ENCODE measurements at regions not wholly inside any gene's neighbourhood (a gene's known extent, or its start where the extent isn't known, plus 50 kb on each side); places are given as distances from the start of the nearest gene placed in this dataset.

DNA sequence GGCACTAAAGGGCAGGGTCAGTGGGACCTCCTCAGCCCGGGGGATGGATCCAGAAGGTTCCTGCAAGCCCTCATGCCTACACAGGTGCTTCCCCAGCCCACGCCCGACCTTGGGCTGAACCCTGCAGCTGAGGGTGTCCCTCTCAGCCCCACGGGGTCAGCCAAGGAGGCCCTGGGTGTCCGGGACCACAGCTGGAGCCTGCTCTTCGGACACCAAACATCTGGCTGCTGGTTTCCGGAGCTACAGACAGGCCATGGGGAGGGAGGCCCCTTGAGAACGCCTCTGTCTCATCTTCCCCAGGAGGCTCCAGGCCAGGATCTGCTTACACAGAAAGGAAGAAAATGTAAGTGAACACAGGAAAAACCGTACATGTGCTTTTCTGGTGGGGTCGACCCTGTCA is 355.7 kb downstream of the MN1 start:
- no peak overlapping the region for H3K4me3 ChIP-seq
- DNase-seq: peak in 2 of 3 donors; percentile 30 to 61
- no peaks in the 10 kb centered on the region for H3K36me3 ChIP-seq (ENCODE audit: low read depth)
- no peaks in the 10 kb centered on the region for H3K4me1 ChIP-seq (ENCODE audit: low read depth)
- intact Hi-C loops (cut with DNase I, micrococcal nuclease): no loop called here
- peak; percentile 31 for ATAC-seq
- no peaks in the 10 kb centered on the region for H3K9me3 ChIP-seq
- TF ChIP-seq, protein P1, sequence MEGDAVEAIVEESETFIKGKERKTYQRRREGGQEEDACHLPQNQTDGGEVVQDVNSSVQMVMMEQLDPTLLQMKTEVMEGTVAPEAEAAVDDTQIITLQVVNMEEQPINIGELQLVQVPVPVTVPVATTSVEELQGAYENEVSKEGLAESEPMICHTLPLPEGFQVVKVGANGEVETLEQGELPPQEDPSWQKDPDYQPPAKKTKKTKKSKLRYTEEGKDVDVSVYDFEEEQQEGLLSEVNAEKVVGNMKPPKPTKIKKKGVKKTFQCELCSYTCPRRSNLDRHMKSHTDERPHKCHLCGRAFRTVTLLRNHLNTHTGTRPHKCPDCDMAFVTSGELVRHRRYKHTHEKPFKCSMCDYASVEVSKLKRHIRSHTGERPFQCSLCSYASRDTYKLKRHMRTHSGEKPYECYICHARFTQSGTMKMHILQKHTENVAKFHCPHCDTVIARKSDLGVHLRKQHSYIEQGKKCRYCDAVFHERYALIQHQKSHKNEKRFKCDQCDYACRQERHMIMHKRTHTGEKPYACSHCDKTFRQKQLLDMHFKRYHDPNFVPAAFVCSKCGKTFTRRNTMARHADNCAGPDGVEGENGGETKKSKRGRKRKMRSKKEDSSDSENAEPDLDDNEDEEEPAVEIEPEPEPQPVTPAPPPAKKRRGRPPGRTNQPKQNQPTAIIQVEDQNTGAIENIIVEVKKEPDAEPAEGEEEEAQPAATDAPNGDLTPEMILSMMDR (IDR thresholded peaks at IDR 0.05): no peak

DNA sequence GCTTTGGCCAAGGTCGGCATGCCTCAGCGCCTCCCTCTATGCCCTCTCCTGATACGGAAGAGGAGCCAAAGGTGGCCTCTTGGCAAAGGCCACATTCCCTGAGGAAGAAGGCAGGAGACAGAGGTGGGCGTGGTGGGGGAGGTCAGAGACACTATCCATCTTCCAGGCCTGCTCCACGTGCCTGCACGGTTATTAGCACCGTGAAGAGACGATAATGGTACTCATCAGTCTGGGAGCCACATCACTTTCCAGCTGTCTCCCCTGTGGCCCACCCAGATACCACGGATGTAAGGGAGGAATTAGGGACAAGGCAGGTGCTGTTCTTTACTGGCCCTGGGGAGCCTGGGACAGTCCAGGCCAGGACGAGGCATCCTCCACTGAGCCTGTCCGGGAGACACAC is 354.3 kb downstream of the MN1 start:
- ATAC-seq: no peak
- H3K4me1 ChIP-seq (ENCODE audit: low read depth): no peaks in the 10 kb centered on the region
- H3K36me3 ChIP-seq (ENCODE audit: low read depth): no peaks in the 10 kb centered on the region
- no peak for DNase-seq
- TF ChIP-seq, protein P1 (IDR thresholded peaks at IDR 0.05): no peak
- no peak overlapping the region for H3K4me3 ChIP-seq
- intact Hi-C loops (cut with DNase I, micrococcal nuclease): no loop called here
- H3K9me3 ChIP-seq: no peaks in the 10 kb centered on the region

DNA sequence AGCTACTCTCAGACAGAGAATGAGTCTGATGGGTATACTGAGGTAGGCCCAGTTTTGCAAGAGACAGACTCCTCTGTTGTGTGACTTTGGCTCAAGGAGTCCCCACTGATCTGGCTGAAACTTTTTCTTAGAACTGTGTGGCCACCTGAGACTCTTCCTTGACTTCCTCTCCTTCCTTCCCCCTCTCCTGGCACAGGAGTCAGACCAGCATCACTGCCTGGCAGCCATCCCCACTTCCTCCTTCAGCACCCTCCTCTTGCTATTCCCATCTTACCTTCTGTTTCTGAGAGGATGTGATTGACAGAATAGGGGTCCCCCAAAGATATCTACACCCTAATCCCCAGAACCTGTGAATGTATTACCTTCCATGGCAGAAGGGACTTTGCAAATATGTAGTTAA is 351.1 kb downstream of the MN1 start:
- no peak for DNase-seq
- TF ChIP-seq, protein P1 (IDR thresholded peaks at IDR 0.05): no peak
- Histone ChIP-seq H3K9me3 (no peaks in the 10 kb centered on the region), H3K4me1 (ENCODE audit: low read depth) (no peaks in the 10 kb centered on the region), H3K4me3 (no peak overlapping the region), H3K36me3 (ENCODE audit: low read depth) (no peaks in the 10 kb centered on the region)
- ATAC-seq: no peak
- intact Hi-C loops (cut with DNase I, micrococcal nuclease): no loop called here

DNA sequence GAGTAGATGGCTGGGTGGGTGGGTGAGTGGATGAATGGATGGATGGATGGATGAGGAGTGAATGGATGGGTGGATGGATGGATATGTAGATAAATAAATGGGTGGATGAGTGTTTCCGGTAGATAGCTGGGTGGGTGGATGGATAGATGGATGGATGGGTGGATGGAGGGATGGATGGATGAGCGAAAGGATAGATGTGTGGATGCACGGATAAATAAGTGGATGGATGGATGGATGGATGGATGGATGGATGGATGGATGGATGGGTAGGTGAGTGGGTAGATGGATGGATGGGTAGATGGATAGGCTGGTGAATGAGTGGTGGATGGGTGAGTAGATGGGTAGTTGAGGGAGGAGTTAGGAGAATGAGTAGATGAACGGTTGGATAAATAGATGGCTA is 349.3 kb downstream of the MN1 start:
- ATAC-seq: no peak
- no peak for DNase-seq
- TF ChIP-seq, protein P1 (IDR thresholded peaks at IDR 0.05): no peak
- no peaks in the 10 kb centered on the region for H3K9me3 ChIP-seq
- H3K4me3 ChIP-seq: no peak overlapping the region
- intact Hi-C loops (cut with DNase I, micrococcal nuclease): no loop called here
- H3K36me3 ChIP-seq (ENCODE audit: low read depth): no peaks in the 10 kb centered on the region
- no peaks in the 10 kb centered on the region for H3K4me1 ChIP-seq (ENCODE audit: low read depth)

GRCh38 chr22:27452922-27453321 is 348.6 kb downstream of the MN1 start:
- Histone ChIP-seq H3K4me1 (ENCODE audit: low read depth) (no peaks in the 10 kb centered on the region), H3K4me3 (no peak overlapping the region), H3K9me3 (no peaks in the 10 kb centered on the region), H3K36me3 (ENCODE audit: low read depth) (no peaks in the 10 kb centered on the region)
- TF ChIP-seq, protein P1 (IDR thresholded peaks at IDR 0.05): no peak
- intact Hi-C loops (cut with DNase I, micrococcal nuclease): no loop called here
- no peak for DNase-seq
- no peak for ATAC-seq

DNA sequence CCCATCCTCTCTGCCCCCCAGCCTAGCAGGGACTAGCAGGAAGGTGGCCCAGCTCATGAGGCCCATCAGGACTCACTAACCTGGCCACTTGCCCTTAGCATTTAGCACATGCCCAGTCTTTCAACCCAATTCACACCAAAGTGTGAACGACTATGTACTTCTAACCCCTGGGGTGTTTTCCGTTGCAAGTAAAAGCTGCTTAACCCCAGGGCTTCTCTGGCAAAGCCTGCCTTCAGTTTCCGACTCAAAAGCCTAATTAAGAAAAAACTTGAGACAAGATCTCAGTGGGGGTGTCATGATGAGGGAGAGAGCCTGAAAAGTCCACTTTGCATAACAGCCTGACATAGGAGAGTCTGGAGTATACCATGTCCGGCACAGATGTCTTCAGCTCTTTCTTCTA is 347.8 kb downstream of the MN1 start:
- TF ChIP-seq, protein P1 (IDR thresholded peaks at IDR 0.05): no peak
- ATAC-seq: no peak
- H3K4me1 ChIP-seq (ENCODE audit: low read depth): no peaks in the 10 kb centered on the region
- intact Hi-C loops (cut with DNase I, micrococcal nuclease): no loop called here
- DNase-seq: no peak
- H3K36me3 ChIP-seq (ENCODE audit: low read depth): no peaks in the 10 kb centered on the region
- no peak overlapping the region for H3K4me3 ChIP-seq
- no peaks in the 10 kb centered on the region for H3K9me3 ChIP-seq
